PFSK-1 (cell line): ENCODE measurements at regions not wholly inside any gene's neighbourhood (a gene's known extent, or its start where the extent isn't known, plus 50 kb on each side); places are given as distances from the start of the nearest gene placed in this dataset.

Experiments used
- POLR2AphosphoS5 ChIP-seq: IDR thresholded peaks from 2 replicates; pipeline ENCODE4 v1.6.1; 2012; ENCODE audit warnings: low read depth, mild to moderate bottlenecking, control low read depth, low read length, moderate library complexity
- REST ChIP-seq, 2 experiments: IDR thresholded peaks; 2 replicates each; pipeline versions ENCODE4 v1.6.1 to v1.8.0; 2011 to 2012; ENCODE audit warnings: low read depth in 2 of 2, low read length in 2 of 2, control low read depth in 1 of 2, inconsistent platforms in 1 of 2, mild to moderate bottlenecking in 1 of 2, moderate library complexity in 1 of 2; ENCODE audit not compliant: insufficient read depth in 1 of 2

GRCh38 chr5:17146280-17146841, 71.1 kb upstream of the BASP1 start:
- no peak for TF ChIP-seq POLR2AphosphoS5
- TF ChIP-seq REST (IDR thresholded peaks at IDR 0.05; ENCODE audit: insufficient read depth in 1 of 2, low read depth in 2 of 2, low read length in 2 of 2) = no peak
